ENCODE measurements at regions not wholly inside any gene's neighbourhood (a gene's known extent, or its start where the extent isn't known, plus 50 kb on each side); places are given as distances from the start of the nearest gene placed in this dataset.

DNA sequence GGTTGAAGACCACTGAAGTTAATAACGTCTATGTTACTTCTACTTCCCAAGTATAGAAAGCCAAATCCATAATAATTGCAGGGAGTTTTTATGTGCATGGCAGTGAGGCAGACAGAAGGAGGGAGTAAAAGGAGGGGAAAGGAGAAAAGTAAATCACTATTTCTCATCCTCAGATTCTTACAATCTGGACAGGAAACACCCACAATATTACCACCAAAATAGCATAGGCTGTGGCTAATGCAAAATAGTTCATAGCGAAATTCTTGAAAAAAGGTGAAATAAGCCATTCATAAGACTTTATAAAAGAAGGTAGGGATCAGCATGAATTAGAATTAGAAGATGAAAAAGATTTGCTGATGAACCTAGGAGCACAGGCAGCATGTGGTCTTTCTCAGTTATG lies 128.1 kb downstream of the KCNJ2 start:
- no peak for ATAC-seq
- no peak for DNase-seq (ENCODE audit: low read depth, low spot score)
- POLR2A ChIA-PET: no interaction called here
- in situ Hi-C loops (cut with HindIII; ENCODE audit: low pct_unique_long_range_greater_than_20kb, low sequenced_read_pairs): no loop called here
- H3K9me3 ChIP-seq (ENCODE audit: control insufficient read depth, insufficient read depth, low read depth, low read length): no peaks in the 10 kb centered on the region
- TF ChIP-seq SIN3A (IDR thresholded peaks at IDR 0.05; ENCODE audit: borderline replicate concordance, insufficient read depth, low read depth, low read length): no peak
- TF ChIP-seq CTCF (IDR thresholded peaks at IDR 0.05): no peak
- no peak for TF ChIP-seq POLR2AphosphoS5 (IDR thresholded peaks at IDR 0.05; ENCODE audit: low read depth, low read length)
- TF ChIP-seq TCF7L2 (IDR thresholded peaks at IDR 0.05; ENCODE audit: low read depth, low read length): no peak
- TF ChIP-seq, protein P1, sequence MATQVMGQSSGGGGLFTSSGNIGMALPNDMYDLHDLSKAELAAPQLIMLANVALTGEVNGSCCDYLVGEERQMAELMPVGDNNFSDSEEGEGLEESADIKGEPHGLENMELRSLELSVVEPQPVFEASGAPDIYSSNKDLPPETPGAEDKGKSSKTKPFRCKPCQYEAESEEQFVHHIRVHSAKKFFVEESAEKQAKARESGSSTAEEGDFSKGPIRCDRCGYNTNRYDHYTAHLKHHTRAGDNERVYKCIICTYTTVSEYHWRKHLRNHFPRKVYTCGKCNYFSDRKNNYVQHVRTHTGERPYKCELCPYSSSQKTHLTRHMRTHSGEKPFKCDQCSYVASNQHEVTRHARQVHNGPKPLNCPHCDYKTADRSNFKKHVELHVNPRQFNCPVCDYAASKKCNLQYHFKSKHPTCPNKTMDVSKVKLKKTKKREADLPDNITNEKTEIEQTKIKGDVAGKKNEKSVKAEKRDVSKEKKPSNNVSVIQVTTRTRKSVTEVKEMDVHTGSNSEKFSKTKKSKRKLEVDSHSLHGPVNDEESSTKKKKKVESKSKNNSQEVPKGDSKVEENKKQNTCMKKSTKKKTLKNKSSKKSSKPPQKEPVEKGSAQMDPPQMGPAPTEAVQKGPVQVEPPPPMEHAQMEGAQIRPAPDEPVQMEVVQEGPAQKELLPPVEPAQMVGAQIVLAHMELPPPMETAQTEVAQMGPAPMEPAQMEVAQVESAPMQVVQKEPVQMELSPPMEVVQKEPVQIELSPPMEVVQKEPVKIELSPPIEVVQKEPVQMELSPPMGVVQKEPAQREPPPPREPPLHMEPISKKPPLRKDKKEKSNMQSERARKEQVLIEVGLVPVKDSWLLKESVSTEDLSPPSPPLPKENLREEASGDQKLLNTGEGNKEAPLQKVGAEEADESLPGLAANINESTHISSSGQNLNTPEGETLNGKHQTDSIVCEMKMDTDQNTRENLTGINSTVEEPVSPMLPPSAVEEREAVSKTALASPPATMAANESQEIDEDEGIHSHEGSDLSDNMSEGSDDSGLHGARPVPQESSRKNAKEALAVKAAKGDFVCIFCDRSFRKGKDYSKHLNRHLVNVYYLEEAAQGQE (IDR thresholded peaks at IDR 0.05; ENCODE audit: insufficient read depth in 1 of 2, low read depth in 2 of 2, low read length in 1 of 2): no peak
- H3K27me3 ChIP-seq (ENCODE audit: control insufficient read depth, insufficient read depth, low read length): no peaks in the 10 kb centered on the region
- no peak overlapping the region for H3K4me3 ChIP-seq (ENCODE audit: low read depth in 2 of 2, low read length in 2 of 2)
- CTCF ChIA-PET: no interaction called here
- intact Hi-C loops (cut with micrococcal nuclease; ENCODE audit: unreplicated experiment): no loop called here
- BruUV-seq (replicated peaks): no TSS peak
- no peaks in the 10 kb centered on the region for H3K4me1 ChIP-seq (ENCODE audit: control insufficient read depth, insufficient read depth, low read length)
- no peak overlapping the region for H3K27ac ChIP-seq (ENCODE audit: low read length)
- H3K36me3 ChIP-seq (ENCODE audit: control insufficient read depth, insufficient read depth, low read length): no peaks in the 10 kb centered on the region

- in situ Hi-C loops (cut with HindIII; ENCODE audit: low pct_unique_long_range_greater_than_20kb, low sequenced_read_pairs): no loop called here
- BruUV-seq (replicated peaks): no TSS peak
- intact Hi-C loops (cut with micrococcal nuclease; ENCODE audit: unreplicated experiment): no loop called here
- Histone ChIP-seq H3K4me3 (ENCODE audit: low read depth in 2 of 2, low read length in 2 of 2) (no peak overlapping the region), H3K9me3 (ENCODE audit: control insufficient read depth, insufficient read depth, low read depth, low read length) (no peaks in the 10 kb centered on the region), H3K4me1 (ENCODE audit: control insufficient read depth, insufficient read depth, low read length) (no peaks in the 10 kb centered on the region), H3K36me3 (ENCODE audit: control insufficient read depth, insufficient read depth, low read length) (no peaks in the 10 kb centered on the region), H3K27ac (ENCODE audit: low read length) (no peak overlapping the region), H3K27me3 (ENCODE audit: control insufficient read depth, insufficient read depth, low read length) (no peaks in the 10 kb centered on the region)
- ChIA-PET POLR2A (no interaction called here), CTCF (no interaction called here)
- TF ChIP-seq, protein P1 (IDR thresholded peaks at IDR 0.05; ENCODE audit: insufficient read depth in 1 of 2, low read depth in 2 of 2, low read length in 1 of 2): no peak
- TF ChIP-seq CTCF (IDR thresholded peaks at IDR 0.05) (no peak), TCF7L2 (IDR thresholded peaks at IDR 0.05; ENCODE audit: low read depth, low read length) (no peak), SIN3A (IDR thresholded peaks at IDR 0.05; ENCODE audit: borderline replicate concordance, insufficient read depth, low read depth, low read length) (no peak), POLR2AphosphoS5 (IDR thresholded peaks at IDR 0.05; ENCODE audit: low read depth, low read length) (no peak)
- DNase-seq (ENCODE audit: low read depth, low spot score): no peak
- no peak for ATAC-seq
Measured at GRCh38 chr17:70298929-70299531, 129.7 kb downstream of the KCNJ2 start.

Data from Panc1 (cell line).